H9 (cell line): ENCODE measurements at regions not wholly inside any gene's neighbourhood (a gene's known extent, or its start where the extent isn't known, plus 50 kb on each side); places are given as distances from the start of the nearest gene placed in this dataset.

ENCODE experiments used
- DNase-seq: peaks from one replicate; pipeline ENCODE4 v3.0.0-alpha.2; 2017
- H2AFZ ChIP-seq: one replicate; pipeline ENCODE4 v1.6.1; 2013; ENCODE audit warnings: mild to moderate bottlenecking, low read length, control low read depth, moderate library complexity
- H2AK5ac ChIP-seq: 2 replicates; pipeline ENCODE4 v1.6.1; 2013; ENCODE audit warnings: low read length, control low read depth, mixed read lengths; ENCODE audit not compliant: insufficient read length
- H2BK120ac ChIP-seq: one replicate; pipeline ENCODE4 v1.6.1; 2013; ENCODE audit warnings: low read depth, mild to moderate bottlenecking, low read length, control low read depth, inconsistent platforms; ENCODE audit not compliant: poor library complexity, severe bottlenecking
- H2BK12ac ChIP-seq: 2 replicates; pipeline ENCODE4 v1.6.1; 2013; ENCODE audit warnings: low read length, control low read depth, mixed read lengths, low read depth; ENCODE audit not compliant: insufficient read length
- H2BK15ac ChIP-seq: 2 replicates; pipeline ENCODE4 v1.6.1; 2013; ENCODE audit warnings: low read depth, low read length, control low read depth
- H2BK20ac ChIP-seq: one replicate; pipeline ENCODE4 v1.6.1; 2013; ENCODE audit warnings: low read depth, mild to moderate bottlenecking, low read length, control low read depth, inconsistent platforms; ENCODE audit not compliant: poor library complexity, severe bottlenecking
- H2BK5ac ChIP-seq: 2 replicates; pipeline ENCODE4 v1.6.1; 2013; ENCODE audit warnings: low read length, control low read depth, mixed read lengths; ENCODE audit not compliant: insufficient read length
- H3K14ac ChIP-seq: 2 replicates; pipeline ENCODE4 v1.6.1; 2013; ENCODE audit warnings: low read length, control low read depth; ENCODE audit not compliant: insufficient read depth
- H3K18ac ChIP-seq: 2 replicates; pipeline ENCODE4 v1.6.1; 2013; ENCODE audit warnings: low read depth, mild to moderate bottlenecking, mixed read lengths, low read length, control low read depth; ENCODE audit not compliant: insufficient read length
- H3K23ac ChIP-seq: 2 replicates; pipeline ENCODE4 v1.6.1; 2013; ENCODE audit warnings: low read length, control low read depth, mixed read lengths, low read depth; ENCODE audit not compliant: insufficient read length
- H3K23me2 ChIP-seq: 2 replicates; pipeline ENCODE4 v1.6.1; 2013; ENCODE audit warnings: low read depth, mild to moderate bottlenecking, mixed read lengths, low read length, control low read depth; ENCODE audit not compliant: insufficient read length, poor library complexity, severe bottlenecking
- H3K27ac ChIP-seq: 2 replicates; pipeline ENCODE4 v1.5.1; 2013; ENCODE audit warnings: low read length, control low read depth, mixed read lengths, low read depth; ENCODE audit not compliant: insufficient read length
- H3K27me3 ChIP-seq: 2 replicates; pipeline ENCODE4 v1.6.1; 2013; ENCODE audit warnings: low read length, control low read depth, inconsistent platforms; ENCODE audit not compliant: insufficient read depth
- H3K4ac ChIP-seq: 2 replicates; pipeline ENCODE4 v1.6.1; 2013; ENCODE audit warnings: low read depth, mild to moderate bottlenecking, control low read depth, inconsistent platforms, low read length, moderate library complexity
- H3K4me1 ChIP-seq: 2 replicates; pipeline ENCODE4 v1.6.1; 2013; ENCODE audit warnings: low read length, control low read depth, inconsistent platforms; ENCODE audit not compliant: insufficient read depth
- H3K4me2 ChIP-seq: 2 replicates; pipeline ENCODE4 v1.6.1; 2013; ENCODE audit warnings: low read length, control low read depth, mixed read lengths; ENCODE audit not compliant: insufficient read length, insufficient read depth
- H3K56ac ChIP-seq: 2 replicates; pipeline ENCODE4 v1.6.1; 2013; ENCODE audit warnings: low read depth, mild to moderate bottlenecking, mixed read lengths, low read length, control low read depth; ENCODE audit not compliant: insufficient read length
- H3K79me1 ChIP-seq: 2 replicates; pipeline ENCODE4 v1.6.1; 2013; ENCODE audit warnings: low read depth, mild to moderate bottlenecking, moderate library complexity, low read length, control low read depth, inconsistent platforms; ENCODE audit not compliant: insufficient read depth, poor library complexity, severe bottlenecking
- H3K79me2 ChIP-seq: 2 replicates; pipeline ENCODE4 v1.6.1; 2013; ENCODE audit warnings: low read length, control low read depth, inconsistent platforms; ENCODE audit not compliant: insufficient read depth
- H3K9ac ChIP-seq: 2 replicates; pipeline ENCODE4 v1.6.1; 2013; ENCODE audit warnings: low read length, control low read depth, mixed read lengths; ENCODE audit not compliant: insufficient read length; ENCODE audit errors: extremely low read depth
- H3K9me3 ChIP-seq: one replicate; pipeline ENCODE4 v1.6.1; 2013; ENCODE audit warnings: low read depth, low read length, inconsistent platforms; ENCODE audit not compliant: control insufficient read depth
- H3T11ph ChIP-seq: one replicate; pipeline ENCODE4 v1.6.1; 2013; ENCODE audit warnings: mild to moderate bottlenecking, low read length, control low read depth, inconsistent platforms
- H4K20me1 ChIP-seq: one replicate; pipeline ENCODE4 v1.6.1; 2013; ENCODE audit not compliant: control insufficient read depth, insufficient read length, insufficient read depth
- H4K5ac ChIP-seq: 2 replicates; pipeline ENCODE4 v1.6.1; 2013; ENCODE audit warnings: low read depth, mild to moderate bottlenecking, mixed read lengths, low read length, control low read depth; ENCODE audit not compliant: insufficient read length
- H4K8ac ChIP-seq: replicated peaks from 2 replicates; pipeline ENCODE4 v1.6.1; 2013; ENCODE audit warnings: low read length, control low read depth, mixed read lengths, low read depth; ENCODE audit not compliant: insufficient read length
- H4K91ac ChIP-seq: 2 replicates; pipeline ENCODE4 v1.6.1; 2013; ENCODE audit warnings: low read depth, mild to moderate bottlenecking, moderate library complexity, mixed read lengths, low read length, control low read depth; ENCODE audit not compliant: insufficient read length
- H3K27ac Mint-ChIP-seq, 3 experiments: 2 replicates in 2 of 3; 3 replicates in 1 of 3; pipeline ENCODE4 v1.8.0; 2020 to 2021; ENCODE audit warnings: mixed read lengths in 3 of 3, mild to moderate bottlenecking in 1 of 3, moderate library complexity in 1 of 3
- H3K27me3 Mint-ChIP-seq: 2 replicates; pipeline ENCODE4 v1.8.0; 2021; ENCODE audit warnings: low read depth, mild to moderate bottlenecking, moderate library complexity, mixed read lengths
- H3K36me3 Mint-ChIP-seq, 3 experiments: 2 replicates in 2 of 3; 3 replicates in 1 of 3; pipeline ENCODE4 v1.8.0; 2020 to 2021; ENCODE audit warnings: low read depth in 3 of 3, mixed read lengths in 3 of 3; ENCODE audit not compliant: insufficient read depth in 1 of 3
- H3K4me1 Mint-ChIP-seq, 2 experiments: 2 replicates each; pipeline ENCODE4 v1.8.0; 2020; ENCODE audit warnings: mixed read lengths in 2 of 2
- H3K4me3 Mint-ChIP-seq, 2 experiments: 2 replicates in 1 of 2; 3 replicates in 1 of 2; pipeline ENCODE4 v1.8.0; 2020 to 2021; ENCODE audit warnings: mild to moderate bottlenecking in 2 of 2, mixed read lengths in 2 of 2, moderate library complexity in 1 of 2
- H3K9me3 Mint-ChIP-seq, 2 experiments: 2 replicates in 1 of 2; 3 replicates in 1 of 2; pipeline ENCODE4 v1.8.0; 2020; ENCODE audit warnings: mild to moderate bottlenecking in 2 of 2, mixed read lengths in 2 of 2, moderate library complexity in 1 of 2
- WGBS: extraction: QIAGEN DNeasy Blood & Tissue Kit; methylation state at CpG from one replicate; pipeline ENCODE4 v1.1.7; 2013; ENCODE audit warnings: missing lambda C conversion rate, low lambda C conversion rate, mixed read lengths; ENCODE audit not compliant: insufficient read length; ENCODE audit errors: extremely low coverage; 5-methylcytosine and 5-hydroxymethylcytosine counted together
- TF ChIP-seq, protein P1 (sequence below): fragments of 200-600 bp; sonication (generic); conservative IDR thresholded peaks from 3 replicates; pipeline ENCODE4 v1.8.0; 2021; ENCODE audit warnings: antibody characterized with exemption, mild to moderate bottlenecking

DNA sequence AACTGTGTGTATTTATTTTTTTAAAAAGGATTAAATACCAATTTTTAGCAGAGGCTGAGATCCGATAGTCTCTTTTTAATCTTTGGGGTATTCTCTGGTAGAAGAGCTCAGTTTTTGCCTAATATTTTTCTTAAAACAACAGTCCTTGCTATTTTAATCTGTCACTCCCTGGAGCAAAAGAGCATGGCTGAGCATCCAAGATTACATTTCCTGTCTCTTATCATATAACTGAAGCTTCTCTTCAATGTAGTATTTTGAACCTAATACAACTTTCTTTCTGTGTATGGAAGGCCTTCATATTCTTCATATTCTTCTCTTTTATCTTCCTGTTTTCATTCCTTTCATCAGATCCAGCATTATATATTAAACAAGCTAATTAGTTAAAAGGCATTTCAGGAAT, 293.7 kb downstream of the NSUN3 start:
- H3K27ac ChIP-seq, result no peak overlapping the region
- no peak overlapping the region for H2BK15ac ChIP-seq
- H4K20me1 ChIP-seq, result no peaks in the 10 kb centered on the region
- no peak overlapping the region for H4K91ac ChIP-seq
- TF ChIP-seq, protein P1, sequence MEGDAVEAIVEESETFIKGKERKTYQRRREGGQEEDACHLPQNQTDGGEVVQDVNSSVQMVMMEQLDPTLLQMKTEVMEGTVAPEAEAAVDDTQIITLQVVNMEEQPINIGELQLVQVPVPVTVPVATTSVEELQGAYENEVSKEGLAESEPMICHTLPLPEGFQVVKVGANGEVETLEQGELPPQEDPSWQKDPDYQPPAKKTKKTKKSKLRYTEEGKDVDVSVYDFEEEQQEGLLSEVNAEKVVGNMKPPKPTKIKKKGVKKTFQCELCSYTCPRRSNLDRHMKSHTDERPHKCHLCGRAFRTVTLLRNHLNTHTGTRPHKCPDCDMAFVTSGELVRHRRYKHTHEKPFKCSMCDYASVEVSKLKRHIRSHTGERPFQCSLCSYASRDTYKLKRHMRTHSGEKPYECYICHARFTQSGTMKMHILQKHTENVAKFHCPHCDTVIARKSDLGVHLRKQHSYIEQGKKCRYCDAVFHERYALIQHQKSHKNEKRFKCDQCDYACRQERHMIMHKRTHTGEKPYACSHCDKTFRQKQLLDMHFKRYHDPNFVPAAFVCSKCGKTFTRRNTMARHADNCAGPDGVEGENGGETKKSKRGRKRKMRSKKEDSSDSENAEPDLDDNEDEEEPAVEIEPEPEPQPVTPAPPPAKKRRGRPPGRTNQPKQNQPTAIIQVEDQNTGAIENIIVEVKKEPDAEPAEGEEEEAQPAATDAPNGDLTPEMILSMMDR, result no peak
- H2BK120ac ChIP-seq, result no peak overlapping the region
- H3K56ac ChIP-seq, result no peak overlapping the region
- H3K23me2 ChIP-seq, result no peaks in the 10 kb centered on the region
- H3K4me1 Mint-ChIP-seq, result no peaks in the 10 kb centered on the region
- H2BK12ac ChIP-seq, result no peak overlapping the region
- H3K27ac Mint-ChIP-seq, result no peak overlapping the region
- no peaks in the 10 kb centered on the region for H3K27me3 Mint-ChIP-seq
- no peaks in the 10 kb centered on the region for H3K79me2 ChIP-seq
- no peak overlapping the region for H2AFZ ChIP-seq
- no peak overlapping the region for H3K18ac ChIP-seq
- no peak overlapping the region for H2BK20ac ChIP-seq
- H4K5ac ChIP-seq, result no peak overlapping the region
- no peak for DNase-seq
- no peak overlapping the region for H2BK5ac ChIP-seq
- H3K14ac ChIP-seq, result no peak overlapping the region
- no peaks in the 10 kb centered on the region; a peak in 1 of 5 replicates for H3K9me3 Mint-ChIP-seq
- no peaks in the 10 kb centered on the region for H3K9me3 ChIP-seq
- H3K27me3 ChIP-seq, result no peaks in the 10 kb centered on the region
- H3K36me3 Mint-ChIP-seq, result no peaks in the 10 kb centered on the region; a peak in 1 of 7 replicates
- no peak overlapping the region for H4K8ac ChIP-seq
- no peak overlapping the region for H3K9ac ChIP-seq
- no peak overlapping the region for H3K4me2 ChIP-seq
- H2AK5ac ChIP-seq, result no peak overlapping the region
- no CpG with 5 or more reads among the region's 1 CpG for WGBS
- H3K4ac ChIP-seq, result no peak overlapping the region
- H3T11ph ChIP-seq, result no peak overlapping the region
- H3K4me3 Mint-ChIP-seq, result no peak overlapping the region
- no peaks in the 10 kb centered on the region for H3K4me1 ChIP-seq
- H3K79me1 ChIP-seq, result no peaks in the 10 kb centered on the region
- no peak overlapping the region for H3K23ac ChIP-seq
